ENCODE measurements at regions not wholly inside any gene's neighbourhood (a gene's known extent, or its start where the extent isn't known, plus 50 kb on each side); places are given as distances from the start of the nearest gene placed in this dataset.

DNA sequence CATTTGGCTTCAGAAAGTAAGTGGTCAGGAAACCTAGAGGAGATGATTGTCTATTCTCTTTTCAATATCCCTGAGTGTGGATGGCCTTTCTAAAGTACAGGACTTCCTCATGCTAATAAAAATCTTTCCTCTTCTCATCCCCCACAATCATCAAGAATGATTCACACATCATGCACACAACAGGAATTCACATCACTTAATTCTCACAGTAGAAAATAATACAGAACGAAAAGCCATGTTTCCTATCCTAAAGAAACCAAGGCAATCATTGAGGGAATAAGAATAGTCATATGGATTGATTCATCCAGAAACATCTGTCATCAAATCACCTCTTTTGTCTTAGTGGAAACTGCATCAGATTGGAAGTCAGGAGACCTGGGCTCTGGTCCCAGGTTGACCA lies 203.1 kb upstream of the PIK3R1 start:
- TF ChIP-seq FOXM1 (IDR thresholded peaks at IDR 0.05; ENCODE audit: low read depth) (no peak), GATA2 (CRISPR knock-in tag; IDR thresholded peaks at IDR 0.05) (no peak), SIN3A (IDR thresholded peaks at IDR 0.05; ENCODE audit: borderline replicate concordance, low read depth, low read length) (no peak), YY1 (IDR thresholded peaks at IDR 0.05; ENCODE audit: low read depth) (no peak), RXRA (IDR thresholded peaks at IDR 0.05; ENCODE audit: borderline replicate concordance, low read depth) (no peak)
- TF ChIP-seq, protein P1, sequence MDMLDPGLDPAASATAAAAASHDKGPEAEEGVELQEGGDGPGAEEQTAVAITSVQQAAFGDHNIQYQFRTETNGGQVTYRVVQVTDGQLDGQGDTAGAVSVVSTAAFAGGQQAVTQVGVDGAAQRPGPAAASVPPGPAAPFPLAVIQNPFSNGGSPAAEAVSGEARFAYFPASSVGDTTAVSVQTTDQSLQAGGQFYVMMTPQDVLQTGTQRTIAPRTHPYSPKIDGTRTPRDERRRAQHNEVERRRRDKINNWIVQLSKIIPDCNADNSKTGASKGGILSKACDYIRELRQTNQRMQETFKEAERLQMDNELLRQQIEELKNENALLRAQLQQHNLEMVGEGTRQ (IDR thresholded peaks at IDR 0.05; ENCODE audit: borderline replicate concordance, low read depth, low read length): no peak
- TF ChIP-seq, protein P2, sequence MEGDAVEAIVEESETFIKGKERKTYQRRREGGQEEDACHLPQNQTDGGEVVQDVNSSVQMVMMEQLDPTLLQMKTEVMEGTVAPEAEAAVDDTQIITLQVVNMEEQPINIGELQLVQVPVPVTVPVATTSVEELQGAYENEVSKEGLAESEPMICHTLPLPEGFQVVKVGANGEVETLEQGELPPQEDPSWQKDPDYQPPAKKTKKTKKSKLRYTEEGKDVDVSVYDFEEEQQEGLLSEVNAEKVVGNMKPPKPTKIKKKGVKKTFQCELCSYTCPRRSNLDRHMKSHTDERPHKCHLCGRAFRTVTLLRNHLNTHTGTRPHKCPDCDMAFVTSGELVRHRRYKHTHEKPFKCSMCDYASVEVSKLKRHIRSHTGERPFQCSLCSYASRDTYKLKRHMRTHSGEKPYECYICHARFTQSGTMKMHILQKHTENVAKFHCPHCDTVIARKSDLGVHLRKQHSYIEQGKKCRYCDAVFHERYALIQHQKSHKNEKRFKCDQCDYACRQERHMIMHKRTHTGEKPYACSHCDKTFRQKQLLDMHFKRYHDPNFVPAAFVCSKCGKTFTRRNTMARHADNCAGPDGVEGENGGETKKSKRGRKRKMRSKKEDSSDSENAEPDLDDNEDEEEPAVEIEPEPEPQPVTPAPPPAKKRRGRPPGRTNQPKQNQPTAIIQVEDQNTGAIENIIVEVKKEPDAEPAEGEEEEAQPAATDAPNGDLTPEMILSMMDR (IDR thresholded peaks at IDR 0.05): no peak
- TF ChIP-seq, protein P3, sequence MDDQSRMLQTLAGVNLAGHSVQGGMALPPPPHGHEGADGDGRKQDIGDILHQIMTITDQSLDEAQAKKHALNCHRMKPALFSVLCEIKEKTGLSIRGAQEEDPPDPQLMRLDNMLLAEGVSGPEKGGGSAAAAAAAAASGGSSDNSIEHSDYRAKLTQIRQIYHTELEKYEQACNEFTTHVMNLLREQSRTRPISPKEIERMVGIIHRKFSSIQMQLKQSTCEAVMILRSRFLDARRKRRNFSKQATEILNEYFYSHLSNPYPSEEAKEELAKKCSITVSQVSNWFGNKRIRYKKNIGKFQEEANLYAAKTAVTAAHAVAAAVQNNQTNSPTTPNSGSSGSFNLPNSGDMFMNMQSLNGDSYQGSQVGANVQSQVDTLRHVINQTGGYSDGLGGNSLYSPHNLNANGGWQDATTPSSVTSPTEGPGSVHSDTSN (IDR thresholded peaks at IDR 0.05): no peak
